NCI-H510A treated with DMSO at 0.1 percent for 48 hours (cell line): ENCODE measurements at regions not wholly inside any gene's neighbourhood (a gene's known extent, or its start where the extent isn't known, plus 50 kb on each side); places are given as distances from the start of the nearest gene placed in this dataset.

ENCODE experiments used
- DNase-seq: peaks from one replicate; lab custom pipeline; 2025; lab: John Stamatoyannopoulos, UW

GRCh38 chr13:34040863-34041262 lies 222.9 kb downstream of the RFC3 start:
- DNase-seq = no peak

- DNase-seq = no peak
These were observed 226.1 kb downstream of the RFC3 start for GRCh38 chr13:34044041-34044440.

- DNase-seq = no peak
These were observed 226.7 kb downstream of the RFC3 start for GRCh38 chr13:34044660-34045080.

GRCh38 chr13:34046457-34046856 lies 228.5 kb downstream of the RFC3 start:
- DNase-seq = no peak

GRCh38 chr13:34048652-34049051 lies 230.7 kb downstream of the RFC3 start:
- no peak for DNase-seq

GRCh38 chr13:34056733-34057258 lies 238.8 kb downstream of the RFC3 start:
- no peak for DNase-seq

GRCh38 chr13:34064456-34065205 lies 246.7 kb downstream of the RFC3 start:
- no peak for DNase-seq

GRCh38 chr13:34065928-34066327 lies 248.0 kb downstream of the RFC3 start:
- DNase-seq = no peak

GRCh38 chr13:34066344-34066743 lies 248.4 kb downstream of the RFC3 start:
- DNase-seq = no peak

GRCh38 chr13:34070006-34070405 lies 252.1 kb downstream of the RFC3 start:
- no peak for DNase-seq

- DNase-seq = no peak
These were observed 252.8 kb downstream of the RFC3 start for GRCh38 chr13:34070544-34071303.

- DNase-seq = no peak
These were observed 258.4 kb downstream of the RFC3 start for GRCh38 chr13:34076319-34076718.

GRCh38 chr13:34076943-34077703 lies 259.2 kb downstream of the RFC3 start:
- peak; percentile 27 for DNase-seq

- DNase-seq = no peak
These were observed 260.5 kb downstream of the RFC3 start for GRCh38 chr13:34078334-34078999.

- no peak for DNase-seq
These were observed 267.3 kb downstream of the RFC3 start for GRCh38 chr13:34085204-34085603.

- DNase-seq = no peak
These were observed 268.3 kb downstream of the RFC3 start for GRCh38 chr13:34086281-34086680.

- no peak for DNase-seq
These were observed 269.8 kb downstream of the RFC3 start for GRCh38 chr13:34087791-34088190.

- DNase-seq = no peak
These were observed 285.9 kb downstream of the RFC3 start for GRCh38 chr13:34103854-34104253.

- no peak for DNase-seq
These were observed 286.9 kb downstream of the RFC3 start for GRCh38 chr13:34104853-34105252.

GRCh38 chr13:34107806-34108205 lies 289.9 kb downstream of the RFC3 start:
- no peak for DNase-seq

GRCh38 chr13:34108410-34108809 lies 290.5 kb downstream of the RFC3 start:
- no peak for DNase-seq

- no peak for DNase-seq
These were observed 296.6 kb downstream of the RFC3 start for GRCh38 chr13:34114581-34114980.
